GM18526 (cell line): ENCODE measurements at regions not wholly inside any gene's neighbourhood (a gene's known extent, or its start where the extent isn't known, plus 50 kb on each side); places are given as distances from the start of the nearest gene placed in this dataset.

Experiments used
- POLR2A ChIP-seq: IDR thresholded peaks from 3 replicates; pipeline ENCODE4 v1.6.1; 2011; ENCODE audit not compliant: insufficient read length; ENCODE audit errors: extremely low read depth

DNA sequence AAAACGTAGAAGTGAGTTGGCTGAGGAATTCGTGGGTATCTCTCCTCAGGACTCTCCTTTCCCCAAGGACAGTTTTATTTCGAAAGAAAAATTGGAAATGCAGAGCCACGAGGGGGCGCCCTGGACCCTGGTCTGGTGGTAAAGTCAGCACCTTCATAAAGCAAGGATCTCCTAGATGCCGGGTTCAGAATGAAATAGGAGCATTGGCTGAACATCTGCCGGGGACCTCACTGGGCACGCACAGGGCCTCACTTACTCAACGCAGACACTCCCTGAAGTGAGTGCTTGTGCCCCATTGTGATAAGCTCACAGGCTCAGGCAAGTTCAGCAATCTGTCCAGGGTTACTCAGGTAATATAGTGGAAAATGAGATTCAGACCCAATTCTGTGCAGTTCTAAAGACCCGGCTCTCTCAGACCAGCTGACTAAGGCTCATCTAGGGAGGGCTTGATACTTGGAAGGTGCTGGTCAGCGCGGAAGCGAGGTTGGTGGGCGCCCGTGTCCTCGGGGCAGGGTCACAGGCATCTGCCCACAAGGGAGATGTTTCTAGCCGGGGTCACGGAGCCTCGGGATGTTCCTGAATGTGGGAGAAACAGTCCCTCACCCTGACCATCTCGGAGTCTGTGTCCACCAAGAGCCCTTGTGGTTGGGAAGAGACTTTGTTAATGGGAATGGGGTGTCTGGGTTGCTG, 55.7 kb upstream of the ETV3 start:
- no peak for TF ChIP-seq POLR2A

- TF ChIP-seq POLR2A, result no peak
Observed at GRCh38 chr1:157193219-157193618, 55.0 kb upstream of the ETV3 start.

- no peak for TF ChIP-seq POLR2A
Observed at GRCh38 chr1:157189986-157190982, 52.1 kb upstream of the ETV3 start.

- TF ChIP-seq POLR2A, result no peak
Observed at GRCh38 chr1:157189096-157189495, 50.9 kb upstream of the ETV3 start.
